Kidney (tissue), 13 donors: ENCODE measurements at regions not wholly inside any gene's neighbourhood (a gene's known extent, or its start where the extent isn't known, plus 50 kb on each side); places are given as distances from the start of the nearest gene placed in this dataset.
"Not testable (repeated sequence)": the region's sequence is repeated elsewhere in the genome, so short reads cannot be mapped to it uniquely, and the experiment has no call there.

ENCODE experiments used
- DNase-seq, 5 donors: peaks; one replicate each; pipeline ENCODE4 v3.0.0-alpha.2; 2013 to 2020
- FAIRE-seq: peaks from 2 replicates; lab custom pipeline; 2012; peaks lifted over from hg19 to GRCh38; lab: Jason Lieb, UNC
- H3K27ac ChIP-seq, 2 donors: one replicate each; pipeline ENCODE4 v1.7.0; 2013; ENCODE audit warnings: low read depth in 2 of 2, low read length in 2 of 2, inconsistent platforms in 1 of 2
- H3K27me3 ChIP-seq: one replicate; pipeline ENCODE4 v1.7.1; 2013; ENCODE audit warnings: low read length, inconsistent platforms; ENCODE audit not compliant: control insufficient read depth, insufficient read depth
- H3K36me3 ChIP-seq, 3 donors: one replicate each; pipeline versions ENCODE4 v1.7.0 to v1.7.1; 2013; ENCODE audit warnings: low read length in 3 of 3, control low read depth in 1 of 3, inconsistent platforms in 1 of 3; ENCODE audit not compliant: insufficient read depth in 3 of 3, control insufficient read depth in 2 of 3
- H3K4me1 ChIP-seq, 3 donors: one replicate each; pipeline versions ENCODE4 v1.7.0 to v1.7.1; 2013; ENCODE audit warnings: low read length in 3 of 3, inconsistent platforms in 1 of 3, low read depth in 1 of 3; ENCODE audit not compliant: control insufficient read depth in 2 of 3, insufficient read depth in 2 of 3
- H3K4me3 ChIP-seq, 3 donors: one replicate each; pipeline versions ENCODE4 v1.7.0 to v1.8.1; 2013; ENCODE audit warnings: low read length in 3 of 3, control low read depth in 1 of 3, inconsistent platforms in 1 of 3
- H3K9ac ChIP-seq, 3 donors: one replicate each; pipeline versions ENCODE4 v1.7.0 to v1.7.1; 2013; ENCODE audit warnings: low read length in 3 of 3, control low read depth in 1 of 3, inconsistent platforms in 1 of 3
- H3K9me3 ChIP-seq, 3 donors: one replicate each; pipeline versions ENCODE4 v1.7.0 to v1.7.1; 2013; ENCODE audit warnings: low read length in 3 of 3, control low read depth in 1 of 3, inconsistent platforms in 1 of 3; ENCODE audit not compliant: control insufficient read depth in 2 of 3, insufficient read depth in 1 of 3
- intact Hi-C: fragments of 100-400 bp; cut with DNase I; formaldehyde crosslinking; loops from one replicate; pipeline ENCODE4 v1.11.1; 2022
- TF ChIP-seq, protein P1 (sequence below): IDR thresholded peaks from 3 replicates; pipeline ENCODE4 v1.5.1; 2012; ENCODE audit warnings: mild to moderate bottlenecking, moderate library complexity, borderline replicate concordance; ENCODE audit not compliant: insufficient read depth; ENCODE audit errors: extremely low read depth
- donor health status: control.
- donor health status: control.
- donor health status: control.
- donor health status: control.
- donor health status: control.
- donor health status: DM: yes; HTN: yes; CAD: no.
- donor health status: Normal renal cell carcinoma (clear cell type).

DNA sequence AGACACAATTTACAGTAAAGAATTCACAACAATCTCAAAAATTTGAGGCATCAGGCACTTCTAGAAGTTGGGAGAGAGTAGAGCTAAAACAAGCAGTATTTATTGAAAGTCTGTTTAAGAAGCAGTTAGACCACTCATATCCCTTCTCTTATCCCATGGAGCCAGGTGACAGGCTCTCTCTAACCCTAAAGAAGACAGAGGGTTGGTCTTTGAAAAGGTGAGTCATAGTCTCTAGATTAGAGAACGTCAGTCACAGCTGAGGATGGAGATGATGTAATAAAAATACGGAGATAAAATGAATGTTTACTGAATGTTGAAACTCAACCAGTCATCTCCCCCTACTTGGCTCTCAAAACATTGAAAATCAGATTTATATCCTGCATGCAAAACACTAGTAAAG lies 223.8 kb downstream of the CHIC2 start:
- H3K9ac ChIP-seq = no peak overlapping the region
- DNase-seq (no peak), FAIRE-seq (no peak)
- H3K9me3 ChIP-seq = no peaks in the 10 kb centered on the region
- H3K4me3 ChIP-seq = no peak overlapping the region
- intact Hi-C loops = no loop called here
- H3K27ac ChIP-seq = no peak overlapping the region
- no peaks in the 10 kb centered on the region for H3K27me3 ChIP-seq
- H3K36me3 ChIP-seq = no peaks in the 10 kb centered on the region
- H3K4me1 ChIP-seq = no peaks in the 10 kb centered on the region
- TF ChIP-seq, protein P1, sequence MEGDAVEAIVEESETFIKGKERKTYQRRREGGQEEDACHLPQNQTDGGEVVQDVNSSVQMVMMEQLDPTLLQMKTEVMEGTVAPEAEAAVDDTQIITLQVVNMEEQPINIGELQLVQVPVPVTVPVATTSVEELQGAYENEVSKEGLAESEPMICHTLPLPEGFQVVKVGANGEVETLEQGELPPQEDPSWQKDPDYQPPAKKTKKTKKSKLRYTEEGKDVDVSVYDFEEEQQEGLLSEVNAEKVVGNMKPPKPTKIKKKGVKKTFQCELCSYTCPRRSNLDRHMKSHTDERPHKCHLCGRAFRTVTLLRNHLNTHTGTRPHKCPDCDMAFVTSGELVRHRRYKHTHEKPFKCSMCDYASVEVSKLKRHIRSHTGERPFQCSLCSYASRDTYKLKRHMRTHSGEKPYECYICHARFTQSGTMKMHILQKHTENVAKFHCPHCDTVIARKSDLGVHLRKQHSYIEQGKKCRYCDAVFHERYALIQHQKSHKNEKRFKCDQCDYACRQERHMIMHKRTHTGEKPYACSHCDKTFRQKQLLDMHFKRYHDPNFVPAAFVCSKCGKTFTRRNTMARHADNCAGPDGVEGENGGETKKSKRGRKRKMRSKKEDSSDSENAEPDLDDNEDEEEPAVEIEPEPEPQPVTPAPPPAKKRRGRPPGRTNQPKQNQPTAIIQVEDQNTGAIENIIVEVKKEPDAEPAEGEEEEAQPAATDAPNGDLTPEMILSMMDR = no peak

DNA sequence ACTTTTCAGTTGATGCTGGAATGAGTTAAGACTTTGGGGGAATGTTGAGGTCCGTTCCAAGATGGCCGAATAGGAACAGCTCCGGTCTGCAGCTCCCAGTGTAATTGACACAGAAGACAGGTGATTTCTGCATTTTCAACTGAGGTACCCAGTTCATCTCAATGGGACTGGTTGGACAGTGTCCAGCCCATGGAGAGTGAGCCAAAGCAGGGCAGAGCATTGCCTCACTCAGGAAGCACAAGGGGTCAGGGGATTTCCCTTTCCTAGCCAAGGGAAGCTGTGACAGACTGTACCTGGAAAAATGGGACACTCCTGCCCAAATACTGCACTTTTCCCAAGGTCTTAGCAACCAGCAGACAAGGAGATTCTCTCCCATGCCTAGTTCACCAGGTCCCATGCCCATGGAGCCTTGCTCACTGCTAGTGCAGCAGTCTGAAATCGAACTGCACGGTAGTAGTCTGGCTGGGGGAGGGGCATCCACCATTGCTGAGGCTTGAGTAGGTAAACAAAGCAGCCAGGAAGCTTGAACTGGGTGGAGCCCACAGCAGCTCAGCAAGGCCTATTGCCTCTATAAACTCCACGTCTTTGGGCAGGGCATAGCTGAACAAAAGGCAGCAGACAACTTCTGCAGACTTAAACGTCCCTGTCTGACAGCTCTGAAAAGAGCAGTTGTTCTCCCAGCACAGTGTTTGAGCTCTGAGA lies 231.0 kb downstream of the CHIC2 start:
- FAIRE-seq, H3K4me1 ChIP-seq, H3K4me3 ChIP-seq, H3K36me3 ChIP-seq, H3K27ac ChIP-seq, DNase-seq, H3K9ac ChIP-seq, intact Hi-C loops, H3K27me3 ChIP-seq: not testable (repeated sequence)
- H3K9me3 ChIP-seq = peaks cover 0 to 18% (median 0%) of the 10 kb centered on the region in 3 donors

DNA sequence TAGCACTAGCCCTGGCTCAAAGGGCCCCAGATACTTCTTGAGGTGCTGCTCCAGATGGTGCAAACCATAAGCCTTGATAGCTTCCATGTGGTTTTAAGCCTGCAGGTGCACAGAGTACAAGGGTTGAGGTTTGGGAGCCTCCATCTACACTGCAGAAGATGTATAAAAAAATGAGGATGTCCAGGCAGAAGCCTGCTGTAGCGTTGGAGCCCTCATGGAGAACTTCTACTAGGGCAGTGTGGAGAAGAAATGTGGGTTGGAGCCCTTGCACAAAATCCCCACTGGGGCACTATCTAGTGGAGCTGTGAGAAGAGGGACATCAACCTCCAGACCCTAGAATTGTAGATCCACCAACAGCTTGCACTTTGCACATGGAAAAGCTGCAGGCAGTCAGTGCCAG lies 231.9 kb downstream of the CHIC2 start:
- intact Hi-C loops = no loop called here

DNA sequence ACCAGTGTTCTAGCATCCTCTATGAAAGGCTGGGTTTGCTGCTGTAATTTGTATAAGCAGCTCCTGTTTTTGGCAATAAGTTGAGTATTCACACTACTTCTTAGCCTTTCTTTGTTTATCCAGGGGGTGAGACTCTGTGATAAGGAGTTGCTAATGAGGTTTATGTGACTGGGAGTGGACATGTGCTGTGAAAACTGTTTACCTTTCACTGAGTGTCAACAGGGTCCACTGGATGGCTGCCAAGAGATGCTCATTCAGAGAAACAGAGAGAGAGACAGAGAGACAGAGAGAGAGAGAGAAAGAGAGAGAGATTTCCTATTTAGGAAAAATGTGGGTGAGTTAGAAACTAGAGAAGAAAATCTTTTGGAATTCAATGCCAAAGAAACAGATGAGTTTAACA lies 233.9 kb downstream of the CHIC2 start:
- Histone ChIP-seq H3K4me1 (no peaks in the 10 kb centered on the region), H3K27ac (no peak overlapping the region), H3K36me3 (no peaks in the 10 kb centered on the region), H3K4me3 (no peak overlapping the region), H3K9ac (no peak overlapping the region), H3K27me3 (no peaks in the 10 kb centered on the region), H3K9me3 (peaks cover 0 to 18% (median 0%) of the 10 kb centered on the region in 3 donors)
- TF ChIP-seq, protein P1 = no peak
- FAIRE-seq = no peak
- no peak for DNase-seq
- intact Hi-C loops = no loop called here

More for the DNA sequence above, 231.9 kb downstream of the CHIC2 start:
- Histone ChIP-seq H3K36me3 (no peaks in the 10 kb centered on the region), H3K4me3 (no peak overlapping the region), H3K27me3 (no peaks in the 10 kb centered on the region), H3K4me1 (no peaks in the 10 kb centered on the region), H3K27ac (no peak overlapping the region), H3K9ac (no peak overlapping the region), H3K9me3 (peaks cover 0 to 18% (median 0%) of the 10 kb centered on the region in 3 donors)
- TF ChIP-seq, protein P1 = no peak
- FAIRE-seq (no peak), DNase-seq (no peak)
